Liver (tissue), 8 donors: ENCODE measurements at regions not wholly inside any gene's neighbourhood (a gene's known extent, or its start where the extent isn't known, plus 50 kb on each side); places are given as distances from the start of the nearest gene placed in this dataset.

Experiments
- DNase-seq: peaks from one replicate; pipeline ENCODE4 v3.0.0-alpha.2; 2017; ENCODE audit warnings: low spot score
- H3K27ac ChIP-seq, 2 donors: one replicate each; pipeline ENCODE4 v1.7.0; 2013; ENCODE audit warnings: inconsistent platforms in 2 of 2, low read length in 2 of 2, control low read depth in 1 of 2, low read depth in 1 of 2, mild to moderate bottlenecking in 1 of 2
- H3K27me3 ChIP-seq, 4 donors: one replicate each; pipeline versions ENCODE4 v1.6.1 to v1.7.0; 2013; ENCODE audit warnings: low read length in 3 of 4, inconsistent platforms in 1 of 4, mild to moderate bottlenecking in 1 of 4, moderate library complexity in 1 of 4; ENCODE audit not compliant: control insufficient read depth in 4 of 4, insufficient read depth in 4 of 4
- H3K36me3 ChIP-seq, 4 donors: one replicate each; pipeline versions ENCODE4 v1.6.1 to v1.7.0; 2013; ENCODE audit warnings: low read length in 3 of 4, mild to moderate bottlenecking in 3 of 4, low read depth in 1 of 4, moderate library complexity in 1 of 4; ENCODE audit not compliant: control insufficient read depth in 4 of 4, insufficient read depth in 3 of 4
- H3K4me1 ChIP-seq, 4 donors: one replicate each; pipeline versions ENCODE4 v1.6.1 to v1.7.0; 2013; ENCODE audit warnings: low read length in 3 of 4, mild to moderate bottlenecking in 3 of 4, moderate library complexity in 1 of 4; ENCODE audit not compliant: control insufficient read depth in 4 of 4, insufficient read depth in 4 of 4
- H3K4me3 ChIP-seq, 3 donors: one replicate each; pipeline versions ENCODE4 v1.6.1 to v1.7.0; 2013; ENCODE audit warnings: low read length in 3 of 3, control low read depth in 1 of 3, low read depth in 1 of 3, mild to moderate bottlenecking in 1 of 3
- H3K9ac ChIP-seq, 2 donors: one replicate each; pipeline ENCODE4 v1.7.0; 2013; ENCODE audit warnings: low read length in 2 of 2, mild to moderate bottlenecking in 2 of 2, moderate library complexity in 2 of 2, control low read depth in 1 of 2, low read depth in 1 of 2
- H3K9me3 ChIP-seq, 4 donors: one replicate each; pipeline versions ENCODE4 v1.6.1 to v1.7.0; 2013; ENCODE audit warnings: low read length in 3 of 4; ENCODE audit not compliant: control insufficient read depth in 4 of 4
- EGR1 ChIP-seq, 2 donors: IDR thresholded peaks; 2 replicates each; pipeline ENCODE4 v1.6.1; 2016 to 2018; ENCODE audit warnings: antibody characterized with exemption in 2 of 2, low read depth in 2 of 2
- FOXA1 ChIP-seq: IDR thresholded peaks from 2 replicates; pipeline ENCODE4 v1.6.1; 2016; ENCODE audit warnings: antibody characterized with exemption
- FOXA2 ChIP-seq: IDR thresholded peaks from 2 replicates; pipeline ENCODE4 v1.6.1; 2016; ENCODE audit warnings: antibody characterized with exemption
- GABPA ChIP-seq, 2 donors: IDR thresholded peaks in 1 of 2; conservative IDR thresholded peaks in 1 of 2; 2 replicates each; pipeline ENCODE4 v1.6.1; 2016; ENCODE audit warnings: antibody characterized with exemption in 2 of 2, mild to moderate bottlenecking in 1 of 2, moderate library complexity in 1 of 2
- HNF4A ChIP-seq, 2 donors: conservative IDR thresholded peaks; 2 replicates each; pipeline ENCODE4 v1.6.1; 2016; ENCODE audit warnings: antibody characterized with exemption in 2 of 2, mild to moderate bottlenecking in 2 of 2
- HNF4G ChIP-seq: IDR thresholded peaks from 2 replicates; pipeline ENCODE4 v1.6.1; 2016; ENCODE audit warnings: antibody characterized with exemption
- JUND ChIP-seq, 2 donors: IDR thresholded peaks; 2 replicates each; pipeline ENCODE4 v1.6.1; 2016; ENCODE audit warnings: antibody characterized with exemption in 2 of 2
- NR2F2 ChIP-seq: IDR thresholded peaks from 2 replicates; pipeline ENCODE4 v1.6.1; 2016; ENCODE audit warnings: antibody characterized with exemption
- RAD21 ChIP-seq, 2 donors: IDR thresholded peaks; 2 replicates each; pipeline ENCODE4 v1.6.1; 2016; ENCODE audit warnings: antibody characterized with exemption in 2 of 2, mild to moderate bottlenecking in 2 of 2
- RXRA ChIP-seq, 2 donors: IDR thresholded peaks; 2 replicates each; pipeline ENCODE4 v1.6.1; 2017 to 2018; ENCODE audit warnings: antibody characterized with exemption in 2 of 2, mild to moderate bottlenecking in 1 of 2
- SP1 ChIP-seq: IDR thresholded peaks from 2 replicates; pipeline ENCODE4 v1.6.1; 2018; ENCODE audit warnings: antibody characterized with exemption, mild to moderate bottlenecking
- TAF1 ChIP-seq: conservative IDR thresholded peaks from 2 replicates; pipeline ENCODE4 v1.6.1; 2016; ENCODE audit warnings: antibody characterized with exemption, mild to moderate bottlenecking
- YY1 ChIP-seq: IDR thresholded peaks from 2 replicates; pipeline ENCODE4 v1.6.1; 2016; ENCODE audit warnings: antibody characterized with exemption, mild to moderate bottlenecking
- WGBS: extraction: QIAGEN DNeasy Blood & Tissue Kit; methylation state at CpG from one replicate; pipeline ENCODE4 v1.1.7; 2013; 5-methylcytosine and 5-hydroxymethylcytosine counted together
- TF ChIP-seq, protein P1 (sequence below): IDR thresholded peaks from 2 replicates; pipeline ENCODE4 v1.6.1; 2016; ENCODE audit warnings: antibody characterized with exemption
- TF ChIP-seq, protein P2 (sequence below): IDR thresholded peaks from 2 replicates; pipeline ENCODE4 v1.6.1; 2016; ENCODE audit warnings: antibody characterized with exemption, mild to moderate bottlenecking
- TF ChIP-seq, protein P3 (sequence below): fragments of 150-350 bp; IDR thresholded peaks from 2 replicates; pipeline ENCODE4 v1.5.1; 2017; ENCODE audit warnings: improper control_type of control experiment, low read depth, low read length; ENCODE audit not compliant: missing input control
- TF ChIP-seq, protein P4 (sequence below): IDR thresholded peaks from 2 replicates; pipeline ENCODE4 v1.6.1; 2016; ENCODE audit warnings: antibody characterized with exemption
- TF ChIP-seq, protein P5 (sequence below): IDR thresholded peaks from 2 replicates; pipeline ENCODE4 v1.6.1; 2016; ENCODE audit warnings: antibody characterized with exemption
- donor health status: healthy.
- donor health status: healthy.
- donor health status: healthy.
- donor health status: healthy.
- donor health status: healthy.

DNA sequence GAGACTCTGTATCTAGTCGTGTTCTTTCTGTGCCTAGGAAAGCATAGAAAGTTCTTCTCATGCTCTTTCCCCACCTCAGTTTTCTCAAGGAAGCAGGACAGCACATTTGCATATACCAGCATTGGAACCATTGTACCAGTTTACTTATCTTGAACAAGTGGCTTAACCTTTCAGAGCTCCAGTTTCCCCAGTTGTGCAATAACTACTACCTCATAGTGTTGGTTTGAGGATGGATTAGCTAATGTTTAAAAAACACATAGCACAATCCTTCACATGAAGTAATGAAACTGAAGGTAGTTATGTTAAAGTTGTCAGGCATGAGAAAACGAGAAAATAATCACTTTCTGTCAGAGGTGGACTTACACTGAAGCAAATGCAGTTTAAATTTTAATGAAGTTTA lies 92.2 kb upstream of the H2AZ1 start:
- Histone ChIP-seq H3K27me3 (no peaks in the 10 kb centered on the region), H3K27ac (no peak overlapping the region), H3K9me3 (peaks cover 0 to 5% (median 0%) of the 10 kb centered on the region in 4 donors), H3K4me3 (no peak overlapping the region), H3K36me3 (no peaks in the 10 kb centered on the region), H3K9ac (no peak overlapping the region), H3K4me1 (no peaks in the 10 kb centered on the region)
- no peak for TF ChIP-seq JUND (IDR thresholded peaks at IDR 0.05)
- TF ChIP-seq, protein P1, sequence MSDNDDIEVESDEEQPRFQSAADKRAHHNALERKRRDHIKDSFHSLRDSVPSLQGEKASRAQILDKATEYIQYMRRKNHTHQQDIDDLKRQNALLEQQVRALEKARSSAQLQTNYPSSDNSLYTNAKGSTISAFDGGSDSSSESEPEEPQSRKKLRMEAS = no peak
- TF ChIP-seq SP1 = no peak
- no peak for TF ChIP-seq HNF4A (conservative IDR thresholded peaks at IDR 0.05)
- TF ChIP-seq, protein P2, sequence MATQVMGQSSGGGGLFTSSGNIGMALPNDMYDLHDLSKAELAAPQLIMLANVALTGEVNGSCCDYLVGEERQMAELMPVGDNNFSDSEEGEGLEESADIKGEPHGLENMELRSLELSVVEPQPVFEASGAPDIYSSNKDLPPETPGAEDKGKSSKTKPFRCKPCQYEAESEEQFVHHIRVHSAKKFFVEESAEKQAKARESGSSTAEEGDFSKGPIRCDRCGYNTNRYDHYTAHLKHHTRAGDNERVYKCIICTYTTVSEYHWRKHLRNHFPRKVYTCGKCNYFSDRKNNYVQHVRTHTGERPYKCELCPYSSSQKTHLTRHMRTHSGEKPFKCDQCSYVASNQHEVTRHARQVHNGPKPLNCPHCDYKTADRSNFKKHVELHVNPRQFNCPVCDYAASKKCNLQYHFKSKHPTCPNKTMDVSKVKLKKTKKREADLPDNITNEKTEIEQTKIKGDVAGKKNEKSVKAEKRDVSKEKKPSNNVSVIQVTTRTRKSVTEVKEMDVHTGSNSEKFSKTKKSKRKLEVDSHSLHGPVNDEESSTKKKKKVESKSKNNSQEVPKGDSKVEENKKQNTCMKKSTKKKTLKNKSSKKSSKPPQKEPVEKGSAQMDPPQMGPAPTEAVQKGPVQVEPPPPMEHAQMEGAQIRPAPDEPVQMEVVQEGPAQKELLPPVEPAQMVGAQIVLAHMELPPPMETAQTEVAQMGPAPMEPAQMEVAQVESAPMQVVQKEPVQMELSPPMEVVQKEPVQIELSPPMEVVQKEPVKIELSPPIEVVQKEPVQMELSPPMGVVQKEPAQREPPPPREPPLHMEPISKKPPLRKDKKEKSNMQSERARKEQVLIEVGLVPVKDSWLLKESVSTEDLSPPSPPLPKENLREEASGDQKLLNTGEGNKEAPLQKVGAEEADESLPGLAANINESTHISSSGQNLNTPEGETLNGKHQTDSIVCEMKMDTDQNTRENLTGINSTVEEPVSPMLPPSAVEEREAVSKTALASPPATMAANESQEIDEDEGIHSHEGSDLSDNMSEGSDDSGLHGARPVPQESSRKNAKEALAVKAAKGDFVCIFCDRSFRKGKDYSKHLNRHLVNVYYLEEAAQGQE = no peak
- TF ChIP-seq, protein P3, sequence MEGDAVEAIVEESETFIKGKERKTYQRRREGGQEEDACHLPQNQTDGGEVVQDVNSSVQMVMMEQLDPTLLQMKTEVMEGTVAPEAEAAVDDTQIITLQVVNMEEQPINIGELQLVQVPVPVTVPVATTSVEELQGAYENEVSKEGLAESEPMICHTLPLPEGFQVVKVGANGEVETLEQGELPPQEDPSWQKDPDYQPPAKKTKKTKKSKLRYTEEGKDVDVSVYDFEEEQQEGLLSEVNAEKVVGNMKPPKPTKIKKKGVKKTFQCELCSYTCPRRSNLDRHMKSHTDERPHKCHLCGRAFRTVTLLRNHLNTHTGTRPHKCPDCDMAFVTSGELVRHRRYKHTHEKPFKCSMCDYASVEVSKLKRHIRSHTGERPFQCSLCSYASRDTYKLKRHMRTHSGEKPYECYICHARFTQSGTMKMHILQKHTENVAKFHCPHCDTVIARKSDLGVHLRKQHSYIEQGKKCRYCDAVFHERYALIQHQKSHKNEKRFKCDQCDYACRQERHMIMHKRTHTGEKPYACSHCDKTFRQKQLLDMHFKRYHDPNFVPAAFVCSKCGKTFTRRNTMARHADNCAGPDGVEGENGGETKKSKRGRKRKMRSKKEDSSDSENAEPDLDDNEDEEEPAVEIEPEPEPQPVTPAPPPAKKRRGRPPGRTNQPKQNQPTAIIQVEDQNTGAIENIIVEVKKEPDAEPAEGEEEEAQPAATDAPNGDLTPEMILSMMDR = no peak
- TF ChIP-seq FOXA1 = no peak
- no peak for TF ChIP-seq TAF1
- no peak for TF ChIP-seq FOXA2
- TF ChIP-seq NR2F2 = no peak
- no peak for TF ChIP-seq YY1
- TF ChIP-seq, protein P4, sequence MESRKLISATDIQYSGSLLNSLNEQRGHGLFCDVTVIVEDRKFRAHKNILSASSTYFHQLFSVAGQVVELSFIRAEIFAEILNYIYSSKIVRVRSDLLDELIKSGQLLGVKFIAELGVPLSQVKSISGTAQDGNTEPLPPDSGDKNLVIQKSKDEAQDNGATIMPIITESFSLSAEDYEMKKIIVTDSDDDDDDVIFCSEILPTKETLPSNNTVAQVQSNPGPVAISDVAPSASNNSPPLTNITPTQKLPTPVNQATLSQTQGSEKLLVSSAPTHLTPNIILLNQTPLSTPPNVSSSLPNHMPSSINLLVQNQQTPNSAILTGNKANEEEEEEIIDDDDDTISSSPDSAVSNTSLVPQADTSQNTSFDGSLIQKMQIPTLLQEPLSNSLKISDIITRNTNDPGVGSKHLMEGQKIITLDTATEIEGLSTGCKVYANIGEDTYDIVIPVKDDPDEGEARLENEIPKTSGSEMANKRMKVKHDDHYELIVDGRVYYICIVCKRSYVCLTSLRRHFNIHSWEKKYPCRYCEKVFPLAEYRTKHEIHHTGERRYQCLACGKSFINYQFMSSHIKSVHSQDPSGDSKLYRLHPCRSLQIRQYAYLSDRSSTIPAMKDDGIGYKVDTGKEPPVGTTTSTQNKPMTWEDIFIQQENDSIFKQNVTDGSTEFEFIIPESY = no peak
- no peak for TF ChIP-seq RAD21 (IDR thresholded peaks at IDR 0.05)
- no peak for TF ChIP-seq RXRA (IDR thresholded peaks at IDR 0.05)
- no peak for TF ChIP-seq GABPA (IDR thresholded peaks at IDR 0.05 in 1 of 2, conservative IDR thresholded peaks at IDR 0.05 in 1 of 2)
- no peak for TF ChIP-seq EGR1 (IDR thresholded peaks at IDR 0.05; ENCODE audit: low read depth in 2 of 2)
- no peak for TF ChIP-seq HNF4G
- WGBS = 56% methylated on average over 2 of the region's 2 CpGs
- DNase-seq = no peak

DNA sequence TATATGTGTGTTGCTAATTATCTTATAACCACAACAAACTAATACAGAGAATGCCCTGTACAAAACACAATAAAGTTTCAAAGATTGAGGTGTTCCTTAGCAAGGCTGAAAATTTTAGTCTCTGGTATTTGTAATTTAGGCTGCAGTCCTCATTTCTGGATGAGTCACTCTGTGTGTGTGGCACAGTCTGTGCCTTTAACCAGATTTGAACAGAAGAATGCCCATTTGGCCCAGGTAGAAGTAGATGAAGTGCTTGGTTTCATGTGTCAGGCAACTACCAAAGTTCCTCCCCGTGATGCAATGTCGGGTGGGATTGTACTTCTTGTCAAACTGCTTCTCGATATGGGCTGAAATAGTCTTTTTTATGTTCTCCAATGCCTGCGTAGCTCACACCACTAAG lies 91.6 kb upstream of the H2AZ1 start:
- no peak overlapping the region for H3K9ac ChIP-seq
- no peak overlapping the region for H3K4me3 ChIP-seq
- no peaks in the 10 kb centered on the region for H3K36me3 ChIP-seq
- no peak for DNase-seq
- no peaks in the 10 kb centered on the region for H3K4me1 ChIP-seq
- peaks cover 0 to 5% (median 0%) of the 10 kb centered on the region in 4 donors for H3K9me3 ChIP-seq
- WGBS = 94% methylated on average over 4 of the region's 4 CpGs
- H3K27me3 ChIP-seq = no peaks in the 10 kb centered on the region
- no peak overlapping the region for H3K27ac ChIP-seq
- TF ChIP-seq SP1 = no peak
- no peak for TF ChIP-seq FOXA2
- TF ChIP-seq, protein P1 = no peak
- TF ChIP-seq, protein P2 = no peak
- TF ChIP-seq RXRA (IDR thresholded peaks at IDR 0.05) = no peak
- no peak for TF ChIP-seq YY1
- TF ChIP-seq, protein P5, sequence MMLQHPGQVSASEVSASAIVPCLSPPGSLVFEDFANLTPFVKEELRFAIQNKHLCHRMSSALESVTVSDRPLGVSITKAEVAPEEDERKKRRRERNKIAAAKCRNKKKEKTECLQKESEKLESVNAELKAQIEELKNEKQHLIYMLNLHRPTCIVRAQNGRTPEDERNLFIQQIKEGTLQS = no peak
- no peak for TF ChIP-seq NR2F2
- no peak for TF ChIP-seq HNF4G
- no peak for TF ChIP-seq JUND (IDR thresholded peaks at IDR 0.05)
- no peak for TF ChIP-seq EGR1 (IDR thresholded peaks at IDR 0.05; ENCODE audit: low read depth in 2 of 2)
- TF ChIP-seq, protein P3 = no peak
